Right lobe of liver (tissue), 6 donors: ENCODE measurements at regions not wholly inside any gene's neighbourhood (a gene's known extent, or its start where the extent isn't known, plus 50 kb on each side); places are given as distances from the start of the nearest gene placed in this dataset.
A peak's percentile ranks its signal among the peaks of the same experiment; 100 is the strongest.

ENCODE experiments used
- ATAC-seq, 4 donors: fragments of 200-7000 bp; cut with Tn5 transposase; one replicate each; pipeline ENCODE4 v1.9.1; 2020; ENCODE audit warnings: mild to moderate bottlenecking in 4 of 4, moderate library complexity in 4 of 4
- DNase-seq, 3 donors: peaks; one replicate each; pipeline ENCODE4 v3.0.0-alpha.2; 2020
- H3K27ac ChIP-seq, 3 donors: fragments of 200-600 bp; one replicate each; pipeline ENCODE4 v1.8.0; 2022
- H3K27me3 ChIP-seq, 2 donors: fragments of 200-600 bp; one replicate each; pipeline ENCODE4 v1.8.0; 2022
- H3K36me3 ChIP-seq, 4 donors: fragments of 200-600 bp; sonication (generic) in 1 of 4; one replicate each; pipeline versions ENCODE4 v1.5.1 to v1.8.0; 2017 to 2022; ENCODE audit warnings: control low read depth in 1 of 4
- H3K4me1 ChIP-seq, 4 donors: fragments of 200-600 bp; sonication (generic) in 1 of 4; one replicate each; pipeline versions ENCODE4 v1.5.1 to v1.8.0; 2017 to 2022; ENCODE audit warnings: control low read depth in 1 of 4
- H3K4me3 ChIP-seq, 3 donors: fragments of 200-600 bp; one replicate each; pipeline ENCODE4 v1.8.0; 2022
- H3K9me3 ChIP-seq, 4 donors: fragments of 200-600 bp; sonication (generic) in 1 of 4; one replicate each; pipeline versions ENCODE4 v1.5.1 to v1.8.0; 2017 to 2022; ENCODE audit warnings: control low read depth in 1 of 4
- CTCF ChIP-seq, 4 donors: fragments of 200-600 bp in 3 of 4; fragments of 450-650 bp in 1 of 4; IDR thresholded peaks; one replicate each; pipeline versions ENCODE4 v1.5.1 to v1.8.0; 2016 to 2022; ENCODE audit warnings: antibody characterized with exemption in 4 of 4, mild to moderate bottlenecking in 2 of 4
- POLR2A ChIP-seq: fragments of 450-650 bp; IDR thresholded peaks from one replicate; pipeline ENCODE4 v1.6.1; 2017; ENCODE audit warnings: antibody characterized with exemption, mild to moderate bottlenecking
- WGBS: methylation state at CpG from one replicate; pipeline ENCODE4 v1.1.6; 2018; ENCODE audit warnings: low coverage, low lambda C conversion rate; ENCODE audit not compliant: insufficient coverage; ENCODE audit errors: missing lambda C conversion rate; 5-methylcytosine and 5-hydroxymethylcytosine counted together
- intact Hi-C, 2 donors: fragments of 100-400 bp; cut with DNase I; formaldehyde crosslinking; loops; one replicate each; pipeline versions ENCODE4 v1.11.2 to v1.14.1; 2022
- donor health status: DM: no; HTN: yes; CAD: no.
- donor health status: DM: no; HTN: no; CAD: no.
- donor health status: DM: no; HTN: no; CAD: no.
- donor health status: DM: no; HTN: yes; CAD: no.
- donor health status: DM: no; HTN: yes; CAD: no.

GRCh38 chr6:141539617-141540016, 593.1 kb upstream of the GJE1 start:
- DNase-seq = no peak
- no peak for ATAC-seq

GRCh38 chr6:141532211-141532610, 600.5 kb upstream of the GJE1 start:
- Histone ChIP-seq H3K36me3 (no peaks in the 10 kb centered on the region), H3K27me3 (no peaks in the 10 kb centered on the region), H3K4me3 (no peak overlapping the region), H3K4me1 (no peaks in the 10 kb centered on the region), H3K9me3 (no peaks in the 10 kb centered on the region), H3K27ac (no peak overlapping the region)
- WGBS = 49% methylated on average over 2 of the region's 2 CpGs
- no peak for ATAC-seq
- intact Hi-C loops = no loop called here
- DNase-seq = peak in 1 of 3 donors; percentile 31
- TF ChIP-seq POLR2A (no peak), CTCF (IDR thresholded peaks at IDR 0.05) (no peak)

More at GRCh38 chr6:141539617-141540016, 593.1 kb upstream of the GJE1 start:
- H3K36me3 ChIP-seq = no peaks in the 10 kb centered on the region
- no peak for TF ChIP-seq POLR2A
- no peak for TF ChIP-seq CTCF (IDR thresholded peaks at IDR 0.05)
- no peaks in the 10 kb centered on the region for H3K4me1 ChIP-seq
- H3K9me3 ChIP-seq = no peaks in the 10 kb centered on the region
- H3K27me3 ChIP-seq = no peaks in the 10 kb centered on the region
- WGBS = 80% methylated on average over 1 of the region's 1 CpG
- no peak overlapping the region for H3K4me3 ChIP-seq
- intact Hi-C loops = no loop called here
- H3K27ac ChIP-seq = no peak overlapping the region

GRCh38 chr6:141531040-141531439, 601.7 kb upstream of the GJE1 start:
- H3K27ac ChIP-seq = no peak overlapping the region
- TF ChIP-seq POLR2A = no peak
- no peak for TF ChIP-seq CTCF (IDR thresholded peaks at IDR 0.05)
- no peaks in the 10 kb centered on the region for H3K27me3 ChIP-seq
- ATAC-seq = peak in 1 of 4 donors; percentile 12
- H3K36me3 ChIP-seq = no peaks in the 10 kb centered on the region
- DNase-seq = peak in 1 of 3 donors; percentile 28
- no CpG with 5 or more reads among the region's 5 CpGs for WGBS
- H3K9me3 ChIP-seq = no peaks in the 10 kb centered on the region
- H3K4me1 ChIP-seq = no peaks in the 10 kb centered on the region
- intact Hi-C loops = no loop called here
- H3K4me3 ChIP-seq = no peak overlapping the region

DNA sequence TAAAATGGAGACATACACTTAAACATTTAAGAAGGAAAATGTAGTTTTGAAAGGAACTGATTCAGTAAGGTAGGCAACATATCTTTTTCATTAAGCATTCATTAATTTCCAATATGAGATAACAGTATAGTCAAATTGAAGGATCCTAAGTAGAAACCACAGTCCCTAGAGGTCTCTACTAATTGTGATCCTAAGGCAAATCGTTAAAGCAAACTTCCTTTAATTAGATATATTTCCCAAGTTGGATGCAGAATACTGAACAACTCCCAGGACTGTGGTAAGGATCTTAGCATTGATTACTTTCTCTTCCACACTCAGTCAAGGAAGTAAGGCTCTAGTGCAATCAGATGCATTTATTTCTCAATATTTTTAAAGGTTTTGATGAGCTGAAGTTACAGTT, 604.1 kb upstream of the GJE1 start:
- no peaks in the 10 kb centered on the region for H3K9me3 ChIP-seq
- H3K4me1 ChIP-seq = no peaks in the 10 kb centered on the region
- intact Hi-C loops = no loop called here
- DNase-seq (no peak), ATAC-seq (no peak)
- no peak overlapping the region for H3K4me3 ChIP-seq
- TF ChIP-seq CTCF (IDR thresholded peaks at IDR 0.05) (no peak), POLR2A (no peak)
- H3K27ac ChIP-seq = no peak overlapping the region
- no peaks in the 10 kb centered on the region for H3K36me3 ChIP-seq
- no peaks in the 10 kb centered on the region for H3K27me3 ChIP-seq
- 65% methylated on average over 1 of the region's 1 CpG for WGBS

DNA sequence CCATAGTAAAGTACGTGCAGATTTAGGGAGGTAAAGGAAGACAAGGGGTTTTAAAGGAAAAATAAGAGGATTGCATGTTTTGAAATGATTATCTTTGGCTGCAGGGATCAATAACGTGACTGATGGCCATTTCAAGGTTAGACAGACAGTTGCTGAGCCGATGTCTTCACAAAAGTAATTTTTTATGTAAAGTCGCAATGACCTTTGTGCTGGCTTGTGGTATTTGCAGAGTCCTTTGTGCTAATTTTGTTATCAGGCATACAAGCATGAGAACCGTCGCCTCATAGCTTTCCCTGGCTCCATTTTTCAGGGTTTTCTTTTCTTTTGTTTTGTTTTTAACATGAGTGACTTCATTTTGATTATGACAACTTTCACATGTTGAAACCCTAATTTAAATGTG, 605.7 kb upstream of the GJE1 start:
- TF ChIP-seq POLR2A (no peak), CTCF (IDR thresholded peaks at IDR 0.05) (no peak)
- Histone ChIP-seq H3K36me3 (no peaks in the 10 kb centered on the region), H3K4me3 (no peak overlapping the region), H3K4me1 (no peaks in the 10 kb centered on the region), H3K27ac (no peak overlapping the region), H3K27me3 (no peaks in the 10 kb centered on the region), H3K9me3 (no peaks in the 10 kb centered on the region)
- ATAC-seq (peak in 3 of 4 donors; percentile 24 to 78 (median 49)), DNase-seq (no peak)
- 34% methylated on average over 6 of the region's 6 CpGs for WGBS
- intact Hi-C loops = no loop called here
